ENCODE measurements at regions not wholly inside any gene's neighbourhood (a gene's known extent, or its start where the extent isn't known, plus 50 kb on each side); places are given as distances from the start of the nearest gene placed in this dataset.

GRCh38 chr20:39607141-39607540, 645.0 kb downstream of the DHX35 start:
- Histone ChIP-seq H3K27ac (no peak overlapping the region), H3K4me2 (ENCODE audit: low read length) (no peak overlapping the region), H3K4me3 (ENCODE audit: low read depth, low read length) (no peak overlapping the region), H3K9me3 (ENCODE audit: control insufficient read depth, low read length) (no peaks in the 10 kb centered on the region), H3K27me3 (ENCODE audit: control insufficient read depth, insufficient read depth, low read length) (no peaks in the 10 kb centered on the region), H2AFZ (no peak overlapping the region), H3K36me3 (ENCODE audit: control insufficient read depth, insufficient read depth, low read length) (no peaks in the 10 kb centered on the region), H3K4me1 (no peaks in the 10 kb centered on the region), H3K79me2 (no peaks in the 10 kb centered on the region), H3K9ac (no peak overlapping the region)
- TF ChIP-seq CTCF (IDR thresholded peaks at IDR 0.05), result no peak

- H3K27ac ChIP-seq, result no peak overlapping the region
- H3K4me2 ChIP-seq (ENCODE audit: low read length), result no peak overlapping the region
- H3K9me3 ChIP-seq (ENCODE audit: control insufficient read depth, low read length), result no peaks in the 10 kb centered on the region
- H3K9ac ChIP-seq, result no peak overlapping the region
- H3K79me2 ChIP-seq, result no peaks in the 10 kb centered on the region
- TF ChIP-seq CTCF (IDR thresholded peaks at IDR 0.05), result no peak
- no peaks in the 10 kb centered on the region for H3K27me3 ChIP-seq (ENCODE audit: control insufficient read depth, insufficient read depth, low read length)
- no peak overlapping the region for H2AFZ ChIP-seq
- H3K4me3 ChIP-seq (ENCODE audit: low read depth, low read length), result no peak overlapping the region
- no peaks in the 10 kb centered on the region for H3K36me3 ChIP-seq (ENCODE audit: control insufficient read depth, insufficient read depth, low read length)
- H3K4me1 ChIP-seq, result no peaks in the 10 kb centered on the region
These were observed 643.8 kb downstream of the DHX35 start for GRCh38 chr20:39605908-39606307.

GRCh38 chr20:39605361-39605760, 643.2 kb downstream of the DHX35 start:
- Histone ChIP-seq H3K4me3 (ENCODE audit: low read depth, low read length) (no peak overlapping the region), H3K36me3 (ENCODE audit: control insufficient read depth, insufficient read depth, low read length) (no peaks in the 10 kb centered on the region), H3K27ac (no peak overlapping the region), H3K4me2 (ENCODE audit: low read length) (no peak overlapping the region), H3K79me2 (no peaks in the 10 kb centered on the region), H3K9me3 (ENCODE audit: control insufficient read depth, low read length) (no peaks in the 10 kb centered on the region), H3K9ac (no peak overlapping the region), H3K4me1 (no peaks in the 10 kb centered on the region), H2AFZ (no peak overlapping the region), H3K27me3 (ENCODE audit: control insufficient read depth, insufficient read depth, low read length) (no peaks in the 10 kb centered on the region)
- no peak for TF ChIP-seq CTCF (IDR thresholded peaks at IDR 0.05)

GRCh38 chr20:39603219-39603618, 641.1 kb downstream of the DHX35 start:
- no peaks in the 10 kb centered on the region for H3K4me1 ChIP-seq
- H3K27me3 ChIP-seq (ENCODE audit: control insufficient read depth, insufficient read depth, low read length), result no peaks in the 10 kb centered on the region
- no peaks in the 10 kb centered on the region for H3K9me3 ChIP-seq (ENCODE audit: control insufficient read depth, low read length)
- no peak overlapping the region for H3K4me2 ChIP-seq (ENCODE audit: low read length)
- no peak overlapping the region for H3K9ac ChIP-seq
- no peaks in the 10 kb centered on the region for H3K79me2 ChIP-seq
- no peak overlapping the region for H2AFZ ChIP-seq
- no peaks in the 10 kb centered on the region for H3K36me3 ChIP-seq (ENCODE audit: control insufficient read depth, insufficient read depth, low read length)
- no peak overlapping the region for H3K27ac ChIP-seq
- H3K4me3 ChIP-seq (ENCODE audit: low read depth, low read length), result no peak overlapping the region
- no peak for TF ChIP-seq CTCF (IDR thresholded peaks at IDR 0.05)

GRCh38 chr20:39602649-39603048, 640.5 kb downstream of the DHX35 start:
- Histone ChIP-seq H3K79me2 (no peaks in the 10 kb centered on the region), H3K9me3 (ENCODE audit: control insufficient read depth, low read length) (no peaks in the 10 kb centered on the region), H3K4me2 (ENCODE audit: low read length) (no peak overlapping the region), H3K4me3 (ENCODE audit: low read depth, low read length) (no peak overlapping the region), H3K36me3 (ENCODE audit: control insufficient read depth, insufficient read depth, low read length) (no peaks in the 10 kb centered on the region), H3K27ac (no peak overlapping the region), H3K9ac (no peak overlapping the region), H2AFZ (no peak overlapping the region), H3K27me3 (ENCODE audit: control insufficient read depth, insufficient read depth, low read length) (no peaks in the 10 kb centered on the region), H3K4me1 (no peaks in the 10 kb centered on the region)
- no peak for TF ChIP-seq CTCF (IDR thresholded peaks at IDR 0.05)

Data from parathyroid adenoma (tissue), 2 donors.